Panc1 (cell line): ENCODE measurements at regions not wholly inside any gene's neighbourhood (a gene's known extent, or its start where the extent isn't known, plus 50 kb on each side); places are given as distances from the start of the nearest gene placed in this dataset.

Source experiments
- CTCF ChIP-seq: fragments of 450-650 bp; IDR thresholded peaks from 2 replicates; pipeline ENCODE4 v1.5.1; 2017; ENCODE audit warnings: mild to moderate bottlenecking
- POLR2AphosphoS5 ChIP-seq: IDR thresholded peaks from 2 replicates; pipeline ENCODE4 v1.6.1; 2012; ENCODE audit warnings: mild to moderate bottlenecking, low read depth, low read length, moderate library complexity
- SIN3A ChIP-seq: IDR thresholded peaks from 2 replicates; pipeline ENCODE4 v1.6.1; 2012; ENCODE audit warnings: low read depth, mild to moderate bottlenecking, low read length, moderate library complexity, borderline replicate concordance; ENCODE audit not compliant: insufficient read depth
- TCF7L2 ChIP-seq: IDR thresholded peaks from 2 replicates; pipeline ENCODE4 v1.6.1; 2011; ENCODE audit warnings: mild to moderate bottlenecking, low read depth, low read length, inconsistent platforms

- TF ChIP-seq CTCF = no peak
- TF ChIP-seq SIN3A = no peak
- no peak for TF ChIP-seq POLR2AphosphoS5
- TF ChIP-seq TCF7L2 = no peak
These were observed 145.8 kb upstream of the NUDT4 start for GRCh38 chr12:93231938-93232337.
